Fibroblast of peridontal ligament (primary cell): ENCODE measurements at regions not wholly inside any gene's neighbourhood (a gene's known extent, or its start where the extent isn't known, plus 50 kb on each side); places are given as distances from the start of the nearest gene placed in this dataset.
"Not testable (repeated sequence)": the region's sequence is repeated elsewhere in the genome, so short reads cannot be mapped to it uniquely, and the experiment has no call there.

Experiments used
- DNase-seq: peaks from one replicate; pipeline ENCODE4 v3.0.0-alpha.2; 2010; ENCODE audit errors: extremely low read depth

DNA sequence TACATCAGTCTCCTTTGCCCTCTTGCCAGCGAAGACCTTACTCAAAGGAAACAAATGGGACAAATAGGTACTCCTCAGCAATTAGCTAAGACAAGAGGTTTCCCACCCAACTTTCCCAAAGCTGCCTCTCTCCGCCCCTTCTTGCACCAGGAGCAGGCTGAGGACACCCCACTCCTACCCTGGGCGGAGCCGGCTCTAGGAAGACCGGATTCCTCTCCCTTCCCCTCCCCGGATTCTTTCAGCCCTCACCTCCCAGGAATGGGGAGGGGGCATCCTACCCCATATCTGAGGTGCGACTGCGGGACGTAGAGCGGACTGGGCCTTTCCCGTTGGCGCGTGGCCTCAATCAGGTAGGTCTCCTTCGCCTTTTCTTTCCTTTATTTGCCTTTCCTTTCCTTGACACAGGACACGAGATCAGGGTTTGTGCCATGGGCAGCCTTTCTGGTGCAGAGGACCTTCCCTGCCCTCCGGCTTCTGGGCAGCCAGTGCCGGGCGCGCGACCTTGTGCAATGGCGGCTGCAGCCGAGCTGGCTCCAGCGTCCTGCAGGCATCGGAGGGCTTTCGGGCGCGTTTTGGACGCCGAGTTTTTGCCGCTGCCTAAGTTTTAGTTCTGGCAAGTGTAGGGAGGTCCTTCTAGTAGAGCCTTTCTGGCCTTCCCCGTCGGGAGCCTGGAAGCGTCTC, 279.9 kb downstream of the PLS3 start:
- DNase-seq: not testable (repeated sequence)

DNA sequence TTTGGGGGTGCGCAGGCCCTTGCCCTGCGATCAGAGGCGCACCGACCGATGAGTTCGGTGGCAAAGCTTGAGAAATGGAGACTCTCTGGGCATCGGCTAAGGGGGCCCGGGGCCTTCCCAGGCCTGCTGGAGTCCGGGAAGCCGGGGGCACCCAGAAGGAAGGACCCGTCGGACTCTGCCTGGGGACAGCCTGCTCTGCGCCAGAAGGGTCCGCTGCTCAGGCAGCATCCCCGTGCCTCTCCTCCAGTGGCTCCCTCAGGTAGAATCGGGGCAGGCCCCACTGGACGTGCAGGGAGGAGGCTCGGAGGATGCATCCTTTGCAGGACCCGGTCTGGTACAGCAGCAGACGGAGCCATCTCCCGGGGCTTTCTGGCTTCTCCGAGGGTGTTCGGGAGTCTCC, 290.0 kb downstream of the PLS3 start:
- DNase-seq: not testable (repeated sequence)

DNA sequence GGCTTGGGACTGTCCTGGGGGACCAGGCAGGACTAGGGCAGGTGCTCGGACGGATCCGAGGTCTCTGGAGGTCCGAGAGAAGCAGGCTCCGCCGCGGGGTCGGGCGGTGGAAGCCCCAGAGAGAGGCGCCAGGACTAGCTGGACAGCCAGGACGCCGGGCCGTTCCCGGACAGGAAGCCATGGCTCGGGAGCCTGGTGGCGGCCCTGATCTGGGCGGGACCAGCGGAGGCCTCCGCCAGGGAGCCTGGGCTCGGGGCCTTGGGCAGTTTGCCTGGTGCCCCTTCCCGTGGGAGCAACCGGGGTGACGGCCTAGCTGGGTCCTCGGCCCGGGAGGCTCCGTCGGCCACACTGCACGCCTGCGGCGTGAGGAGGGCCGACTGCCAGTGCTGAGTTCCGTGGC, 292.3 kb downstream of the PLS3 start:
- not testable (repeated sequence) for DNase-seq

DNA sequence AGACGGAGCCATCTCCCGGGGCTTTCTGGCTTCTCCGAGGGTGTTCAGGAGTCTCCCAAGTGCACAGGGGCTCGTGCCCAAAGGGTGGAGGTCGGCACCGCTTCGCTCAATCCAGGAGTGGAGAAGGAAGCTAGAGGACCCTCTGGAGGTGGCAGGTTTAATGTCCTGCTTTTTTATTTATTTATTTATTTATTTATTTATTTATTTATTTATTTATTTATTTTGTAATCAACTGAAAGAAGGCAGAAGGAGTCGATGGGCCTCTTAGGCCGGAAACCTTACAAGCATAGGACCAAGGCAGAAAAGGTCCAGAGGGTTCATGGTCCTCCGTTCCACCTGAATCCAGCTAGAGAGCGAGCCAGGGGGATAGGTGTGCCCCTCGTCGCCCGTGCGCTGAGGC, 289.4 kb upstream of the AGTR2 start:
- DNase-seq: not testable (repeated sequence)

DNA sequence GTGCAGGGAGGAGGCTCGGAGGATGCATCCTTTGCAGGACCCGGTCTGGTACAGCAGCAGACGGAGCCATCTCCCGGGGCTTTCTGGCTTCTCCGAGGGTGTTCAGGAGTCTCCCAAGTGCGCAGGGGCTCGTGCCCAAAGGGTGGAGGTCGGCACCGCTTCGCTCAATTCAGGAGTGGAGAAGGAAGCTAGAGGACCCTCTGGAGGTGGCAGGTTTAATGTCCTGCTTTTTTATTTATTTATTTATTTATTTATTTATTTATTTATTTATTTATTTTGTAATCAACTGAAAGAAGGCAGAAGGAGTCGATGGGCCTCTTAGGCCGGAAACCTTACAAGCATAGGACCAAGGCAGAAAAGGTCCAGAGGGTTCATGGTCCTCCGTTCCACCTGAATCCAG, 286.4 kb upstream of the AGTR2 start:
- not testable (repeated sequence) for DNase-seq

DNA sequence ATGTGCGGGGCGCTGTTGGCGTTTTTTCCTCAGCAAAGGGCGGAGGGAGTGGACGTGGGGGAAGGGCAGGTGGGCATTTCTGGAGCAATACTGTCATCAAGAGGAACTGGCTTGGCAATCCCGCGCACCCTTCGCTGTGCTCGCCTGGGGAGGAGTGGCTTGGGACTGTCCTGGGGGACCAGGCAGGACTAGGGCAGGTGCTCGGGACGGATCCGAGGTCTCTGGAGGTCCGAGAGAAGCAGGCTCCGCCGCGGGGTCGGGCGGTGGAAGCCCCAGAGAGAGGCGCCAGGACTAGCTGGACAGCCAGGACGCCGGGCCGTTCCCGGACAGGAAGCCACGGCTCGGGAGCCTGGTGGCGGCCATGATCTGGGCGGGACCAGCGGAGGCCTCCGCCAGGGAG, 282.5 kb upstream of the AGTR2 start:
- DNase-seq: not testable (repeated sequence)

DNA sequence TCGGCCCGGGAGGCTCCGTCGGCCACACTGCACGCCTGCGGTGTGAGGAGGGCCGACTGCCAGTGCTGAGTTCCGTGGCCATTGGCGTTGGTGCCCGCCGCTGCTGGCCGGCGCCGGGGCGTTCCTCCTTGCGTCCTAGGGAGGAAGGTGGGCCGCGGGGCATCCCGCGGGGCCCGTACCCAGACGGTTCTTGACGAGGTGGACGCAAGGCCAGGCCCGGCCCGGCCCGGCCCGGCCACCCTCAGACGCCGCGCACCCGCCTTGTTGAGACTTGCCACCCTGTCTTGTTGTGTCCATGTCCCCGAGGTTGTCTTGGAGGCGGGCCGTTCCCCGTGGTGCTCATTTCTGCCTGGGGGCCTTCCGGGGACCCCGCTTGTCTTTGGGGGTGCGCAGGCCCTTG, 282.0 kb upstream of the AGTR2 start:
- DNase-seq: not testable (repeated sequence)

DNA sequence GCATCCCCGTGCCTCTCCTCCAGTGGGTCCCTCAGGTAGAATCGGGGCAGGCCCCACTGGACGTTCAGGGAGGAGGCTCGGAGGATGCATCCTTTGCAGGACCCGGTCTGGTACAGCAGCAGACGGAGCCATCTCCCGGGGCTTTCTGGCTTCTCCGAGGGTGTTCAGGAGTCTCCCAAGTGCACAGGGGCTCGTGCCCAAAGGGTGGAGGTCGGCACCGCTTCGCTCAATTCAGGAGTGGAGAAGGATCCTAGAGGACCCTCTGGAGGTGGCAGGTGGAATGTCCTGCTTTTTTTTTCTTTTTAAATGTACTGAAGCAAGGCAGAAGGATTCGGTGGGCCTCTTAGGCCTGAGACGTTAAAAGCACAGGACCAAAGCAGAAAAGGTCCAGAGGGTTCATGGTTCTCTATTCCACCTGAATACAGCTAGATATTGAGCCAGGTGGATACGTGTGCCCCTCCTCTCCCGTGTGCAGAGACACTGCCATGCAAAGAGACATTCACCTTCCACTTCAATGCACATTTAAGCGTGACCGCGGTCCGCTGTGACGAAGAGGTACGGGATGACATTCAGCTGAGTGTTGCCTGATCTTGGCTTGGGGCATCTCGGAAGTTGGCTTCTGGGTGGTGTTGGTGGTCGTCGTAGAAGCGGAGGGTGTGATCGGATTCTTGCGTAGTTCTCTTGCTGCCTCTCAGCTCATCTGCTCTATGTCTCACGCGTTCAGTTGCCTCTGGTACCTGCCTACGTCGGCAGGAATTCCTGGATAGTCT, 281.2 kb upstream of the AGTR2 start:
- DNase-seq: no peak

DNA sequence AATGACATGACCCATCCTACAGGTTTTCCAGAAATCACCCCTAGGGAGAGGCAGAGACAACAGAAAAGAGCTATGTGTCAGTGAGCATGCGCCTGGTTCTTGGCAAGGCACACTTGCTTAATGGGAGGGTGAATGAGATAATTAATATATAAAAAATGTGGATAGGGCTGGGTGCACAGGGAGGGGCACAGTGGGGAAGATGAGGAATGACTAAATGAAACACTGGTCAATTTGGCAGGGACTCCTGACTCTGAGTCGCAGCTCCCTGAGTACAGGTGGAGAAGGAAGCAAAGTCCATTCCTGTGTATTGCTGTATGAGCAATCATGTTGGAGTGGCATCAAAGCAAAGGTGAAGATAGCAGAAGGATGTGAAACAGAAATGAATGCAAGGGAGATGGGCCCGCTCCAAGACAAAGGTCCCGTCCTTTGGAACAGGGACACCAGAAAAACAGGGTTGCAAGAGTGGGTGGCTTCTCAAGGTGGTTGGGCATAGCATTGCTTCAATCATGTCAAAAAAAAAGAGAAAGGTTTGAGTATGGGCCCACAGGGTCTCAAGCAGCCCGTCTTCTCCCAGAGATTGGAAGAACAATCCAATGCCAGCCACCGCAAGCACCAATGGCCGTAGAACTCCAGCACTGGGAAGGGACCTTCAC, 278.4 kb upstream of the AGTR2 start:
- no peak for DNase-seq

DNA sequence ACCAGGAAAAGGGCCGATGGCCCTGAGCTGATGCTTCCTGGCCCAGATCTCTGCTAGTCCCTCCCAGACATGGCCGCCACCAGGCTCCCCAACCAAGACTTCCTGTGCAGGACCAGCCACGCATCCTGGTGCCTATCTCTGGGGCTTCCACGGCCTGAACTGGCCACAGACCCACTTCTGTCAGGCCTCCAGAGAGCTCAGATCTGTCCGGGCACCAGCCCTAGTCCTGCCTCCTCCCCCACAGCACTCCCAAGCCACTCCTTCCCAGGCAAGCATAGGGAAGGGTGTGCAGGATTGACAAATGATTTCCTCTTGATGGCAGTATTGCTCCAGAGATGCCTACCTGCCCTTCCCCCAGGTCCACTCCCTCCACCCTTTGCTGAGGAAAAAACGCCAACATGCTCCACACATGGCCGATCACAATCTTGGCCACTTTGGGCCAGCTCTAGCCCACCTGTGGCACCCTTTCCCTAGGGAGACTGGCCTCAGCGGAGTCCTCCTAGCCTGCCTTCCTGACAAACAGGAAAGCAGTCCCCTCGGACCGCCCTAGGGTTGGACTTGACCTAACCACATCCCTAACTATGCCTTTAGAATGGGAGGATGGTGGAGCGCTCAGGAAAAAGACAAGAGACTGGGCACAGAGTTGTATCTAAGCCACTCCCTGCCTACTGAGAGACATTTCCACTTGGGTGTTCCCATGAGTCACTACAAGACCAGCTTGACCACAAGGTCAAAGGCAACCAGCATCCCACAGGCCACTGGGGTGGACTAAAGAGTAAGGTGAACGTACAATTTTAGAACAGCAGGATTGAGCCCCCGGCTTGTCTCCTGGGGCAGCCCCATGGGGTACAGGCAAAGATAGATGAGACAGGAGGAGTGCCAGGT, 277.5 kb upstream of the AGTR2 start:
- DNase-seq: no peak

DNA sequence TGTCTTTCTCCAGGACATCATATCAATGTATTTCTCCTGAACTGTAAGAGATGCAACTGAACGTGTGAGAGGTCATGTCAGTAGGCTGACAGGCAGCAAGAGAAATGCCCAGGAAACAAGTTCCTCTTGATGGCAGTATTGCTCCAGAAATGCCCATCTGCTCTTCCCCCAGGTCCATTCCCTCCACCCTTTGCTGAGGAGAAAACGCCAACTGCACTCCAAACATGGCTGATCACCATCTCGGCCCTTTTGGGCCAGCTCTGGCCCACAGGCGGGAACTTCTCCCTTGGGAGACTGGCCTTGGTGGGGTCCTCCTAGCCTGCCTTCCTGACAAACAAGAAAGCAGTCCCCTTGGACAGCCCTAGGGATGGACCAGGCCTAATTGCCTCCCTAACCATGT, 276.5 kb upstream of the AGTR2 start:
- no peak for DNase-seq

DNA sequence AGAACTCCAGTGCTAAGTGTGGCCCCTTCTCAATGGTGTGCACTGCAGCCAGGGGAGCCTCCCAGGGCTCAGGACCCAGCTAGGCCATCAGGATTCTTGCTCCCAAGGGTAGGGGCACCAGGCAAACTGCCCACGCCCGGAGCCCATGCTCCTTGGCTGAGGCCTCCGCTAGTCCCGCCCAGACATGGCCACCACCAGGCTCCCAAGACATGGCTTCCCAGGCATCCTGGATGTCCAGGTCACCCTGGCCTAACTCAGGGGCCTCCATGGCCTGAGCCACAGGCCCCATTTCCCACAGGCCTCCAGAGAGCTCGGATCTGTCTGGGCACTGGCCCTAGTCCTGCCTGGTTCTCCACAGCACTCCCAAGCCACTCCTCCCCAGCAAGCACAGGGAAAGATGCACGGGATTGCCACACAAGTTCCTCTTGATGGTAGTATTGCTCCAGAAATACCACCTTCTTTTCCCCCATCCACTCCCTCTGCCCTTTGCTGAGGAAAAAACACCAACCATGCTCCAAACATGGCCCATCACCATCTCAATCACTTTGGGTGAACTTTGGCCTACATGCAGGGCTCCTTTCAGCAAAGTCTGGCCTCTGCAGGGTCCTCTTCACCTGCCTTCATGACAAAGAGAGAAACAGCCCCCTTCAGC, 274.7 kb upstream of the AGTR2 start:
- DNase-seq: no peak

DNA sequence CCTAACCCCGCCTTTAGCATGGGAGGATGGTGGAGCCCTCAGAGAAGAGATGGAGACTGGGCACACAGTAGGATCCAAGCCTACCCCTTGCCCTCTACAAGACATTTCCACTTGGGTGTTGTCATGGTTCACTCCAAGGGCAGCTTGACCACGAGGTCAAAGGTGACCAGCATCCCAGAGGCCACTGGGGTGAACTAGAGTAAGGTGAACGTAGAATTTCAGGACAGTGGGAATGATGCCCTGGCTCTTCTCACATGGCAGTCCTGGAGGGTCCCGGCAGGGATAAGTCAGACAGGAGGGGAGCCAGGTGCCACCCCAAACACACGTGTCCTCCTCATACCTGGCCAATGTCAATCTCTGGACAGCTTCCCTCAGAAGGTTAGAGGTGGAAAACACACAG, 274.2 kb upstream of the AGTR2 start:
- no peak for DNase-seq

DNA sequence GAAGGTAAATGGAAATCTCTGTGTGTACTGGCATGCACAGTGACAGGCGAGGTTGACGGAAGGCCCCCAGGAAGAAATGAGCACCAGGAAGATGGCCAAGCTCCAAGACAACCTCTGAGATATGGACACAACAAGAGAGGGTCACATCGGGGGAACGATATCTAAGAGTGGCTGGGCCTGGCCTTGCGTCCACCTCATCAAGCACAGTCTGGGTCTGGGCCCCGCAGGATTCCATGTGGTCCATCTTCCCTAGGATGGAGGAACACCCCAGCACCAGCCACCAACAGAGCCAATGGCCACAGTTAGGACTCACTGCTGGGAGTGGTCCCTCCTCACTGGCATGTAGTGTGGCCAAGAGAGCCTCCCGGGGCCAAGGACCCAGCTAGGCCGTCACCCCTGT, 272.6 kb upstream of the AGTR2 start:
- DNase-seq: no peak

DNA sequence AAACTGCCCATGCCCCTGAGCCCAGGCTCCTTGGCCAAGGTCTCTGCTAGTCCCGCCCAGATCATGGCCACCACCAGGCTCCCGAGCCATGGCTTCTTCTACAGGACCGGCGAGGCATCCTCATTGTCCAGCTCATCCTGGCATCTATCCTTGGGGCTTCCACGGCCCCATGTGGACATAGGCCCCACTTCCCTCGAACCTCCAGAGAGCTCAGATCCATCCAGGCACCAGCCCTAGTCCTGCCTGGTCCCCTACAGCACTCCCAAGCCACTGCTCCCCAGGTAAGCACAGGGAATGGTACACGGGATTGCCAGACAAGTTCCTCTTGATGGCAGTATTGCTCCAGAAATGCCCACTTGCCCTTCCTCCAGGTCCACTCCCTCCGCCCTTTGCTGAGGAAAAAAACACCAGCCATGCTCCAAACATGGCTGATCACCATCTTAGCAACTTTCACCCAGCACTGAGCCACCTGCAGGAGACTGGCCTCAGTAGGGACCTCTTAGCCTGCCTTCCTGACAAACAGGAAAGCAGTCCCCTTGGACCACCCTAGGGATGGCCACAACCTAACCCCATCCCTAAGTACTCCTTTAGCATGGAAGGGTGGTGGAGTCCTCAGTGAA, 272.1 kb upstream of the AGTR2 start:
- DNase-seq: no peak

DNA sequence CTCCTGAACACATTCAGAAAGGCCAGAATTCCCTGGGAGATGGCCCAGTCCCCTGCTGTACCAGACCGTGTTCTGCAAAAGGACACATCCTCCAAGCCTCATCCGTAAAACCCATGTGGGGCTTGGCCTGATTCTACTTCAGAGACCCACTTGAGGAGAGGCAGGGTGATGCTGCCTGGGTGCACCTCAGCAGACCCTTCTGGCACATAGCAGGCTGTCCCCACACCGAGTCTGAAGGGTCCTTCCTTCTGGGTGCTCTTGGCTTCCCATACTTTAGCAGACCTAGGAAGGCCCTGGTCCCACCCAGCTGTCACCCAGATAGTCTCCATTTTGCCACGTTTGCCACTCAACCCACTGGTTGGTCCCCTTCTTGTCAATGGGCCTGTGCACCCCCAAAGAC, 270.1 kb upstream of the AGTR2 start:
- no peak for DNase-seq

DNA sequence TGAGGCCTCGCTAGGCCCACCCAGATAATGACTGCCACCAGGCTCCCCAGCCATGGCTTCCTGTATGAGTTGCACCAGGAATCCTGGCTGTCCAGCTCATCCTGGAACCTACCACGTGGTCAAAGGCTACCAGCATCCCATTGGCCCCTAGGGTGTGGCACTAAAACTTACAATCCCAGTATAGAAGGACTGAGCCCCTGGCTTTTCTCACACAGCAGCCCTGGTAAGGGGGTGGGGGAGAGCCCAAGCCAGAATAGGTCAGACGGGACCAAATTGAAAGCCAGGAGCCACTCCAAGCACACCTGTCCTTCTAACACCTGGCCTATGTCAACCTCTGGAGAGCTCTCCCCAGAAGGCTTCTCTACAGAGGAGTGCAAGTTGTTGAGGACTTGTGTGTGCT, 269.3 kb upstream of the AGTR2 start:
- DNase-seq: no peak

DNA sequence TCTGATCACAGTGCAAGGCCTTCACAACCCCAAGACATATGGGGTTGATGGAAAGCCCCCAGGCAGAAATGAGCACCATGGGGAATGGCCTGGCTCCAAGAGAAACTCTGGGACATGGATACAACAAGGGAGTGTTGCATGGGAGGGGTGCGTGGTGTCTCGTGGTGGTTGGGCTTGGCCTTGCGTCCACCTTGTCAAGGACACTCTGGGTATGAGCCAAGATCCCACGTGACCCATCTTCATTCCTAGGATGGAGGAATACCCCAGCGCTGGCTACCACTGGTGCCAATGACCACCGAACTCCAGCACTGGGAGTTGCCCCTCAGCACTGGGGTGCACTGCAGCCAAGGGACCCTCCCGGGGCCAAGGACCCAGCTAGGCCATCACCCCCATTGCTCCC, 267.5 kb upstream of the AGTR2 start:
- DNase-seq: no peak

DNA sequence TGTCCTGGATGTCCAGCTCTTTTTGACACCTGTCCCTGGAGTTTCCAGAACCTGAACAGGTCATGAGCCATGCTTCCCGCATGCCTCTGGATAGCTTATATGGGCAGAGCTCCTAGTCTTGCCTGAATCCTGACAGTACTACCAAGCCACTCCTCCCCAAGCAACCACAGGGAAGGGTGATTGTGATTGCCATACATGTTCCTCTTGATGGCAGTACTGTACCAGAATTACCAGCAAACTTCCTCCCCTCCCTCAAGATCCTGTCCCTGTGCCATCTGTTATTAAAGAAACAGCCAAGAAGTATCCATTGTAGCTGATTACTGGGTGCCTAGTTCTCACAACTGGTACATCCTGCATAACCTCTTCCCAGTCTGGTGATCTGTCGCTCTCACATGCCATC, 264.3 kb upstream of the AGTR2 start:
- DNase-seq: no peak

DNA sequence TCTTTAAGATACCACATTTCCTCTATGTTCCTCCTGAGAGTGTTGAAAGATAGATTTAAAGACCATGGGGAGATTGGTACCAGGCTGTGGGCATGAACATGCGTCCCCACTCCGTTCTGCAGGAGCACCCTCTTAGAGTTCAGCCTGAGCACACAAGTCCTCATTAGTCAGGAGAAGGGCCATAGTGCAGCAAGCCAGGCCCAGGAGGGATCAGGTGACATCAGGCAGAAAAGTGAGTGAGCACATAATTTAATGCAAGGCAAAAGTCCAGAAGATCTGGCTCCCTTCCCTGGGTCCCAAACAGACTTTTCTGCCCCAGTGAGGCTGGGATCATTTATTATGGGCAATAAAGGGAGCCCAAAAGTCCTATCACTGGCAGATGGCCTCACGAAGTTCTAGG, 263.7 kb upstream of the AGTR2 start:
- no peak for DNase-seq

DNA sequence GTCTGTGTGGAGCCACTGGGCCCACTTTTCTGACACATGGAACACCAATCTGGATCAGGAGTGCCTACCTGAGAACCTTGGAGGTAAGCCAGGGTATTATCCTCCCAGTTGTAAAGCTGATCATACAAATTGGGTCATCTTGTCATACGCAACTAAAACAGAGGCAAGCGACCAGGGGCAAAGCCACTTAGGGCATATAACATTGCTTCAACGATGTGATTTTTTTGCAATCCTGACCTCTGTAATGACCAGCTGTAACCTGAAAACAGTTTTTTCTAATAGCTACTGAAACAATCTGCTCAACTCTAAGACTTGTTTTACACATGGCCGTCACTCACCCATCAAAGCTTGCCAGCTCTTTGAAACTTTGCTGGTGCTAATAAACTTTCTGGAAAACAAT, 261.5 kb upstream of the AGTR2 start:
- DNase-seq: no peak
